OCI-LY1 (cell line): ENCODE measurements at regions not wholly inside any gene's neighbourhood (a gene's known extent, or its start where the extent isn't known, plus 50 kb on each side); places are given as distances from the start of the nearest gene placed in this dataset.

Source experiments
- CTCF ChIP-seq: fragments of 200-600 bp; sonication (generic), shearing (Covaris generic); IDR thresholded peaks from 2 replicates; pipeline ENCODE4 v1.5.1; 2017; ENCODE audit warnings: mild to moderate bottlenecking, antibody characterized with exemption, low read length, moderate library complexity, mixed read lengths
- EZH2 ChIP-seq: fragments of 200-600 bp; sonication (generic), shearing (Covaris generic); IDR thresholded peaks from 2 replicates; pipeline ENCODE4 v1.8.0; 2017; ENCODE audit warnings: borderline replicate concordance, mixed run types, mild to moderate bottlenecking, antibody characterized with exemption, low read length, moderate library complexity, mixed read lengths

GRCh38 chr13:76632401-76633044 is 253.7 kb downstream of the KCTD12 start:
- TF ChIP-seq CTCF = no peak
- no peak for TF ChIP-seq EZH2
